BE2C (cell line): ENCODE measurements at regions not wholly inside any gene's neighbourhood (a gene's known extent, or its start where the extent isn't known, plus 50 kb on each side); places are given as distances from the start of the nearest gene placed in this dataset.

ENCODE experiments used
- DNase-seq: peaks from one replicate; pipeline ENCODE4 v3.0.0-alpha.2; 2020
- H3K27me3 ChIP-seq: fragments of 250-450 bp; sonication (Bioruptor Pico); 2 replicates; pipeline ENCODE4 v1.5.1; 2020; ENCODE audit warnings: mild to moderate bottlenecking
- H3K36me3 ChIP-seq: fragments of 250-450 bp; sonication (Bioruptor Pico); 2 replicates; pipeline ENCODE4 v1.5.1; 2020; ENCODE audit warnings: mild to moderate bottlenecking
- H3K4me1 ChIP-seq: fragments of 250-450 bp; sonication (Bioruptor Pico); 2 replicates; pipeline ENCODE4 v1.5.1; 2020
- H3K4me3 ChIP-seq: 2 replicates; pipeline ENCODE4 v1.5.1; 2011; ENCODE audit warnings: low read depth, low read length
- H3K9me3 ChIP-seq: fragments of 250-450 bp; sonication (Bioruptor Pico); 2 replicates; pipeline ENCODE4 v1.5.1; 2020
- TF ChIP-seq, protein P1 (sequence below): IDR thresholded peaks from 2 replicates; pipeline ENCODE4 v1.5.1; 2012; ENCODE audit warnings: mild to moderate bottlenecking, low read depth, low read length

DNA sequence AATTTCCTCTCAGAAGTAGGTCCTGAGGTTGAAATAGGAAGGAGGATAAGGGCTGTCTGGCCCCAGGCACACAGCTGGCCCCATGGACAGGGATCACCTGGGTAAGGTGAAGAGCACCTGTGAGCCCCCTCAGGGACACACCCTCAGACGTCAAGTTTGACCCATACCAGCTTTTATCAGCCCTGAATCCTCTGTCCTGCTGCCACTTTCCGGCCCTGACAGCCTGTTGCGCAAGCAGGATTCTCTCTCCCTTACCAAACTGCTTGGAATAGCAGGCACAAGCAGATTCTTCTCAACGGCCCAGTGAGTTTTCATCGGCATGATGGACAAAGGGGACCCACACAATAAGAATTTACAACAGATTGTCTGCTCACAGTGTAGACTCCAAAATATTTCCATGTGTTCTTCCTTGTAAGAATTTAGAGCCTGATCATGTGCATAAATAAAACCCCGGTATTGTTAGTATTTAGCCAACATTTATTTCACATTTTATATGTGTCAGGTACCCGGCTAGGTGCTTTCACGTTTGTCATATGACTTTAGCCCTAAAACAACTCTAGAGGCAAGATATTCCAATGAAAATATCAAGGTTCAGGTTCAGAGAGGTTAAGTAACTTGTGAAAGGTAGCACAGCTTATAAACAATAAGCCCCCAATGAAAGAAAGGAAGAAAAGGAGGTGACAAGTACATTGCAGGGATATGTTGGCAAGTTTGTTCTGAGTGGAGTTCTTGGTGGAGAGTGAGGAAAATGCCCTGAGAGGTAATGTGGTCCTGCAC, 107.2 kb upstream of the KIT start:
- Histone ChIP-seq H3K9me3 (no peaks in the 10 kb centered on the region), H3K36me3 (no peaks in the 10 kb centered on the region), H3K4me3 (no peak overlapping the region), H3K4me1 (no peaks in the 10 kb centered on the region), H3K27me3 (no peaks in the 10 kb centered on the region)
- DNase-seq = no peak
- TF ChIP-seq, protein P1, sequence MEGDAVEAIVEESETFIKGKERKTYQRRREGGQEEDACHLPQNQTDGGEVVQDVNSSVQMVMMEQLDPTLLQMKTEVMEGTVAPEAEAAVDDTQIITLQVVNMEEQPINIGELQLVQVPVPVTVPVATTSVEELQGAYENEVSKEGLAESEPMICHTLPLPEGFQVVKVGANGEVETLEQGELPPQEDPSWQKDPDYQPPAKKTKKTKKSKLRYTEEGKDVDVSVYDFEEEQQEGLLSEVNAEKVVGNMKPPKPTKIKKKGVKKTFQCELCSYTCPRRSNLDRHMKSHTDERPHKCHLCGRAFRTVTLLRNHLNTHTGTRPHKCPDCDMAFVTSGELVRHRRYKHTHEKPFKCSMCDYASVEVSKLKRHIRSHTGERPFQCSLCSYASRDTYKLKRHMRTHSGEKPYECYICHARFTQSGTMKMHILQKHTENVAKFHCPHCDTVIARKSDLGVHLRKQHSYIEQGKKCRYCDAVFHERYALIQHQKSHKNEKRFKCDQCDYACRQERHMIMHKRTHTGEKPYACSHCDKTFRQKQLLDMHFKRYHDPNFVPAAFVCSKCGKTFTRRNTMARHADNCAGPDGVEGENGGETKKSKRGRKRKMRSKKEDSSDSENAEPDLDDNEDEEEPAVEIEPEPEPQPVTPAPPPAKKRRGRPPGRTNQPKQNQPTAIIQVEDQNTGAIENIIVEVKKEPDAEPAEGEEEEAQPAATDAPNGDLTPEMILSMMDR = no peak

DNA sequence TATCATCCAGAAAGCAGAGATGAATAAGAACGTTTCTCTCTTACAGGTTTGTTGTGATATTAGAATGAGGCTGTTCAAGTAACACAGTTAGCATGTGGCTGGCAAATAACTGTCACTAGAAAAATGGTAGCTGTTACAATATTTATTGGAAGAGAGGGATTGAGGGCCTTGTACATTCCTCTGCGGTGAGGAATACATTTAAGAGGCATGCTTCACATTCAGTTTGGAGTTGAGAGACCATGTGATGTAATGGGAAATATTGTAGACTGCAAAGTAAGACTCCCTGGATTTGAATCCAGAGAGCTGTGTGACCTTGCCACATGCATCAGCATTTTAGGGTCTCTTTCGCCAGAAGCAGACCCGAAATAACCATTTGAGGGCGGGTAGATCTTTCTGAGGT, 104.8 kb upstream of the KIT start:
- no peak overlapping the region for H3K4me3 ChIP-seq
- H3K36me3 ChIP-seq = no peaks in the 10 kb centered on the region
- no peaks in the 10 kb centered on the region; the same call in 1 of the 2 replicates for H3K9me3 ChIP-seq
- no peaks in the 10 kb centered on the region for H3K27me3 ChIP-seq
- TF ChIP-seq, protein P1 = no peak
- DNase-seq = no peak
- no peaks in the 10 kb centered on the region for H3K4me1 ChIP-seq

DNA sequence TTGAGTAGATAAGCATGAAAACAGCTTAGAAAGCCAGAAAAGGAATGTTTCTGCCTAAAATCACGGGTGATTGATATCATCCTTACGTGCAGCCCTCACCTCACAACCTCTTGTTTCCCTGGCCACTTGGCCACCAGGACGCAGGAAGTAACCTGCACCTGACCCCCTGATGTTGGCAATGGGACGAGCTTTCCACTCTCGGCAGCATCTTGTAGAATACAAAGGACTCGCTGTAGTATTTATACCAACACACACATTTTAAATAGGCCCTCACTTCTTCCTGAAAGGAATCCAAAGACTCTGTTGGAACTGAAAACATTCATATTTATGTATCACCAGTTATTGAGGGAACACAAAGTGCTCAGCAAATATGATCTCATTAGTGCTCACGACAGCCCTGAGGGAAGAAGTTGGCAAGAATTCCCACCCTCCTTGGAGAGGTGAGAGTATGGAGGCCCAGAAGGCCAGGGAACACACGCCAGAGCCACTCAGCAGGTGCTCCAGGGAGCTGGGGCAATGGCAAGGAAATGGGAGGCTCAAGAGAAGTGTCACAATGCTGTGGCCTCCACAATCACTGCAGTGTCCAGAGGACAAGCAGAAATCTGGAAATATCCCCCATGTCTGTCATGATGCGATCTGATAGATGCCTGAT, 103.3 kb upstream of the KIT start:
- H3K4me1 ChIP-seq = no peaks in the 10 kb centered on the region
- DNase-seq = no peak
- TF ChIP-seq, protein P1 = no peak

DNA sequence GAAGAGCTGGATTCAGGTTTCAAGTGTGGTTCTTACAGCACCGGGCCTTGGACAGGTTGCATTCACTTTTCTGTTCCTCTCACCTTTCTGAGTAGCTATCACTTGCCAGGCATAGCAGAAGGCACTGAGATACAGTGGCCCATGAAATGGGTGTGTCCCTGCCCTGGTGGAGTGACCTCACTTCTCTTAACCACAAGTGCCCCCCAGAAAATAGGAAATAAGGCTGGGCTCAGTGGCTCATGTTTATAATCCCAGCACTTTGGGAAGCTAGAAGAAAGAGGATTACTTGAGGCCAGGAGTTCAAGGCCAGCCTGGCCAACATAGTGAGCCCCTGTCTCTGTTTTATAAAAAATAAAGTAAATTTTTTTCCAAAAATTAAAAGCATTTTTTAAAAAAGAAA, 101.7 kb upstream of the KIT start:
- no peaks in the 10 kb centered on the region for H3K36me3 ChIP-seq
- H3K4me3 ChIP-seq = no peak overlapping the region
- no peaks in the 10 kb centered on the region for H3K4me1 ChIP-seq
- TF ChIP-seq, protein P1 = no peak
- DNase-seq = no peak
- H3K9me3 ChIP-seq = no peaks in the 10 kb centered on the region; the same call in 1 of the 2 replicates
- no peaks in the 10 kb centered on the region for H3K27me3 ChIP-seq

More for the DNA sequence above, 103.3 kb upstream of the KIT start:
- Histone ChIP-seq H3K27me3 (no peaks in the 10 kb centered on the region), H3K36me3 (no peaks in the 10 kb centered on the region), H3K9me3 (no peaks in the 10 kb centered on the region; the same call in 1 of the 2 replicates), H3K4me3 (no peak overlapping the region)

DNA sequence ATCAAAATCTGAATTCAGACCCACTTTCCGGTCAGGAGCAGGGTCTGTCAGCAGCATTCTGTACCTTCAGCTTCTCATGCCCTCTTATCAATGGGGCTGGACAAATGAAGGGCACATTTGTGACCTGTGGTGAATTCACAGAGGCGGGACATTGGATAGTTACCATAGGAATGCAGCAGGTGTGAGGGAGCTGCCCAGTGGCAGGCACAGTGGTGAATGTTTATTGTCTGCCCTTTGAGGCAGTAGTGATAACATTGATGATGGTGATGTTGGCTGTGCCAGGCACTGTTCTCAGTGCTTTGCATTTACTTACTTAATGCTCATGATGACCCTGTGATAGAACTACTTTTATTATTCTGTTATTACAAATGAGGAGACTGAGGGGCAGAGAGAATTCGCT, 101.2 kb upstream of the KIT start:
- Histone ChIP-seq H3K27me3 (no peaks in the 10 kb centered on the region), H3K4me1 (no peaks in the 10 kb centered on the region), H3K9me3 (no peaks in the 10 kb centered on the region; the same call in 1 of the 2 replicates), H3K4me3 (no peak overlapping the region), H3K36me3 (no peaks in the 10 kb centered on the region)
- no peak for DNase-seq
- TF ChIP-seq, protein P1 = no peak
